Embryonic facial prominence (tissue), 1 donor: ENCODE measurements at regions not wholly inside any gene's neighbourhood (a gene's known extent, or its start where the extent isn't known, plus 50 kb on each side); places are given as distances from the start of the nearest gene placed in this dataset.
"Not testable (repeated sequence)": the region's sequence is repeated elsewhere in the genome, so short reads cannot be mapped to it uniquely, and the experiment has no call there.

Experiments used
- DNase-seq: peaks from one replicate; pipeline ENCODE4 v3.0.0-alpha.2; 2016; ENCODE audit errors: extremely low spot score

- DNase-seq, result no peak
These were observed 50.3 kb downstream of the GASK1B start for GRCh38 chr4:158122501-158122900.

GRCh38 chr4:158121161-158121579 is 51.7 kb downstream of the GASK1B start:
- DNase-seq, result no peak

GRCh38 chr4:158120645-158121151 is 52.1 kb downstream of the GASK1B start:
- not testable (repeated sequence) for DNase-seq

GRCh38 chr4:158112611-158113010 is 60.2 kb downstream of the GASK1B start:
- no peak for DNase-seq

- no peak for DNase-seq
These were observed 61.6 kb downstream of the GASK1B start for GRCh38 chr4:158111241-158111640.

- DNase-seq, result no peak
These were observed 69.9 kb downstream of the GASK1B start for GRCh38 chr4:158102904-158103303.

GRCh38 chr4:158099686-158100085 is 73.1 kb downstream of the GASK1B start:
- DNase-seq, result no peak

GRCh38 chr4:158098802-158099201 is 74.0 kb downstream of the GASK1B start:
- DNase-seq, result no peak

- DNase-seq, result no peak
These were observed 78.3 kb downstream of the GASK1B start for GRCh38 chr4:158094413-158095134.

- no peak for DNase-seq
These were observed 82.5 kb downstream of the GASK1B start for GRCh38 chr4:158090323-158090722.

GRCh38 chr4:158089897-158090296 is 82.9 kb downstream of the GASK1B start:
- not testable (repeated sequence) for DNase-seq

- no peak for DNase-seq
These were observed 92.5 kb downstream of the GASK1B start for GRCh38 chr4:158080354-158080753.

- no peak for DNase-seq
These were observed 93.2 kb downstream of the GASK1B start for GRCh38 chr4:158079661-158080060.

GRCh38 chr4:158077835-158078234 is 95.0 kb downstream of the GASK1B start:
- DNase-seq, result no peak

GRCh38 chr4:158074851-158075250 is 98.0 kb downstream of the GASK1B start:
- DNase-seq, result no peak

- no peak for DNase-seq
These were observed 100.9 kb downstream of the GASK1B start for GRCh38 chr4:158071931-158072330.

- no peak for DNase-seq
These were observed 104.8 kb downstream of the GASK1B start for GRCh38 chr4:158068068-158068467.

- no peak for DNase-seq
These were observed 105.2 kb downstream of the GASK1B start for GRCh38 chr4:158067646-158068045.

GRCh38 chr4:158065603-158066002 is 107.2 kb downstream of the GASK1B start:
- no peak for DNase-seq

- no peak for DNase-seq
These were observed 107.6 kb downstream of the GASK1B start for GRCh38 chr4:158065176-158065575.

GRCh38 chr4:158056689-158057245 is 116.1 kb downstream of the GASK1B start:
- DNase-seq, result no peak

GRCh38 chr4:158055668-158056067 is 117.2 kb downstream of the GASK1B start:
- no peak for DNase-seq

GRCh38 chr4:158053801-158054200 is 119.0 kb downstream of the GASK1B start:
- DNase-seq, result no peak
